ENCODE measurements at regions not wholly inside any gene's neighbourhood (a gene's known extent, or its start where the extent isn't known, plus 50 kb on each side); places are given as distances from the start of the nearest gene placed in this dataset.
A peak's percentile ranks its signal among the peaks of the same experiment; 100 is the strongest.

DNA sequence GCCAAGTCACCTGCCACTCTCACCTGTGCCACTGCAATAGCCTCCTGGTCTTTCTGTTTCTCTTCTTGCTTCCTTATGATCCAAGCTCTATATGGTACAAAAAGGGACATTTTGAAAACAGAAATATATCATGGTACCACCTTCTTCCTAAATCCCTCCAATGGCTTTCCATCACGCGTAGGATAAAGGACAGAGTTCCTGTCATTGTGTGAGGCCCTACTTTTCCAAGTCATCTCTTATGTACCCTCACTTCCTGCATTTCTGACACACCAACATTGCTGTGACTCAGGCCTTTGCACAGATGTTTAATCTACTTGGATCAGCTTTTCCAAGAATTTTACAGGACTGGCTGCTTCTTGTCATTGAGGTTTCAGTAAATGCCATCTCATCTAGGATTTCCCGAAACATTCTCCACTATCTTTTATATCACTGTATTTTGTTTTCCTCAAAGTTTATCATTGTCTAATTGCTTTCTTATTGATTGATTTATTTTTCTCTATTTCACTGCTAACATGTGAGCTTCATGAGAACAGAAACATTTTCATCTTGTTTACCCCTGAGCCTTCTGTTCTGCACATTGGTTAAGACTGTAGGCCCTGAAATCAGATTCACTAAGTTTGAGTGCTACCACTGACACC lies 426.1 kb upstream of the FANCL start:
- no peak for DNase-seq (ENCODE audit: low read depth)

DNA sequence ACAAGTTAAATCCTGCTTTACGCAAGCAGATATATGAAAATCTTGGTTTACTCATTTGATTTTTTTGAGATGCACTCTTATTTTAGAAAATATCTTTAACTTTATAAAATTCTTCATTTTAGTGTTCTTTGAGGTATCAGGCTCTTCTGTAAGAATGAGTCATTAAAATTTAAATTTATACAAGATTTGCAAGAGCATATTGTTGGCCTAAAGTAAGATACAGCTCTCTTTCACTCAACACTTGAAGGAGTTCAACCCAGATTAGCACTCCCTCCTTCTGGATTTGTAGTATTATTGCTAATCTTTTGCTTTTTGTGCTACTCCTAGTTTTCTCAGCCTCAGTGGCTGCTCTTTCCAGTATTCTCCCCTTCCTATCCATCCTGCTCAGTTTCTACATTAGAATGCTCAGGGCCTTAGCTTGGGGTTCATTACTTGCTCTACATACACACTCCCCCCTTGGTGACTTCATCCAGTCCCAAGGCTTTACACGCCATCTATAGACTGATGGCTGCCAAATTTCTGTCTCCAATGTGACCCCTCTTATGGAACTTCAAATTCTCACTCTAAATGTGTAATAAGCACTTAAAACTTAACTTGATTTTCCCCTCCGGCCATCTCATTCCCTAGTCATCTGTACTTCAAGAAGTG lies 425.3 kb upstream of the FANCL start:
- no peak for DNase-seq (ENCODE audit: low read depth)

DNA sequence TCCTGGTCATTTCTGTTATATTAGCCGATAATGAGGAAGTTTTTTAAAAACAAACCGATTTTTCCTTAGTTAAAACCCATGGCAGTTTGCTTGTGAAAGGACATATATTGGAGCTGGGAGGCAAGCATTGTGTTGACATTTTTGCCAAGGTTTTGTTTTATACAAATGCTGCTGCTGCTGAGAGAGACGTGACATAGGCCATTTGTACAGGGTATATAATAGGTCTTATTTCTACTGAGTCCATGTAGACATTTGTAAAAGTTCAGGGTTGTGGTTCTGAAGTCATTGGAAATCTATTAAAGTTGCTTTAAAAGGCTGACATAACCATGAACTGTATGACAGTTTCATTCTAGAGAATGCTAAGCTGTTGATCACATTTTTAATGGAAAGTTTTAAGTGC lies 424.0 kb upstream of the FANCL start:
- DNase-seq (ENCODE audit: low read depth): no peak

DNA sequence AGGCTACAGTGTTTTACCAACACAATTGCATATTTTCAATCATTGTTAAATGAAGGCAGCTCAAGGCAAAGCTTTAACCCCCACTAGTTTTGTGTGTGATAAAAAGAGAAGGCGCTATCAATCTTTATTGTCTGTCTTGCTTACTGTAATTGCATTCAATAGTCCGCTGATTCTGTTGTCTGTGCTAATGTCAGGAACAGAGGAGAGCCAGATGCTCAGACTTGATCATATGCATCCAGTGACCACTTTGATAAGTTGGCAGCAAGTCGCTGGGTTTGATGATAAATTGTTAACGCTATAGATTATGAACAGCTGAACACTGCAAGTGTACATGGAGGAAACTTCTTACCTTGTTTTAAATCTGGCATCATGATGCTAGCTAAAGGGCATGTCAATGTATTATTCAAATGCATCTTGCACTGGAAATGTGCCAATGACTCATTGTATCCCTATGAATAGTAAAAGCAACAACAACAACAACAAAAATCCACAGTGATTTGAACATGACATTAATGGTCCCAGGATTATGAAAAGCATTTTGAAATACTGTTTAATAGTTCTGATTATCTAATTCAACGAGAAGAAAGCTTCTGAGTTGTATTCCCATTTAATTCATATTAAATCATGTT lies 423.5 kb upstream of the FANCL start:
- DNase-seq (ENCODE audit: low read depth): no peak

DNA sequence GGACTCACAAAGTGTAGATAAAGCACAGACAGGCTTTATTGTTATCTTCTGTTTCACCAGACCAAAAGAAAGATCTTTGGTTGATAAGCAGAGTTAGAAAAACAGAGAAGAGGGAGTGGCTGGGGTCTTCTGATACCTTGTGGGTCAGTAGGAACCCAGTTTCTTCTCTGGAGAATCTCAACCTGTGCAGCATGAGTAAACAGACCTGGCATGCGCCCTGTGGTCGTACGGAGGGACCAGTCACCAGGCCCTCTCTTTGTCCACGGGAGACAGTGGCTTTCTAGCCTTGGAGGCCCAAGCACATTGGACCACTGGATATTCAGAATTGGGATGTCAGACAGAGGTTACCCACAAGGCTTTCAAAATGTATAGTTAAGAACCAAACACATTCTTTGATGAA lies 418.9 kb upstream of the FANCL start:
- no peak for DNase-seq (ENCODE audit: low read depth)

DNA sequence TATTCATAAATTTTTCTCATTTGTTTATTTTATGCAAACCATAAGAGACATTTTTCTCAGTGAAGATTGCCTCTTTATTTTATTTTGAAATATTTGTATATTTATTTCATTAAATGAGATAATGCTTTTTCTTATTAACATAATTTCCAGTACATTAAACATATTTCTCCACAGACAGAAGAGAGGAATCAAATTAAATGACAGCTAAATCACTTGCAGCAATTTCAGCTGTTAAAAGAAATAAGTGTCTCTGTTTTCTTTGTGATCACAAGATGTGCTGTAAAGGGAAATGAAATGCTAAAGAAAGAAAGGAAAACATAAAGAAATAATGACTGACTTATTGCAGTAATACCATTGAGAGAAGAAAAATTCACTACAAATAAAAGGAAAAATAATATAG lies 414.0 kb upstream of the FANCL start:
- DNase-seq (ENCODE audit: low read depth): no peak

DNA sequence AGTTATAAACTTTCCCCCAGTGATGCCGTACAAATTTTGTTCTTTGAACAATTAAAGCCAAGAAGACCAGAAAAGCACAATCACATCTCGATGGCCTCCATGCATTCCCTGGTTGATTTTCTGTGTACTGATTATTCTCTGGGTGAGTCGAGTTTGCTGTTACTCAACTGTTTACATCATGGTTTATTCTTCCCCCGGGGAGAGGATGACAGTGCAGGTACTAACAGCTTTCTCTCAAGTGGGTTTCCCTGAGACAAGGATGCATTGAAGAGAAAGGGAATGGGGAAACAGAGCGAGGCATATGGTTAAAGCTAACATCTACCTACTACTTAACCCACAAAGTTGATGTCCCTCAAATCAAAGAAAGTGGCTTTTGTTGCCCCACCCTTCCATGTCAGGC lies 410.8 kb upstream of the FANCL start:
- DNase-seq (ENCODE audit: low read depth): no peak

DNA sequence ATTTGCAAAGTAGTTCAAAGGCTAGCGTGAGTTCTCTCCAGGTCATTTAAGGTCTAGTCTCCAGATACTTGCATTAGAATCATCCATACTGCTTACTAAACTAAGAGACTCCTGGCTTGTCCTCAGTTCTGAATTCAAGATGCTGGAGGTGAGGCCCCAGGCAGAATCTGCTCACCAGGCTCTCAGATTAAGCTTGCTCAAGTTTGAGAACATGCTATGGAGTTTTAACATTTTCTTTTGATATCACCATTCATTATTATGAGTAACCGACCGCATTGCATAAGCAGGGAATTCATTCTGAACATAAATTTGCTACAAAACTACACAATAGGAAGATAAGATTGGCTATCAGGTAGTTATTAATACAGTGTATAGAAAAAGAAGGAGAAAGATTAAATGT lies 409.7 kb upstream of the FANCL start:
- no peak for DNase-seq (ENCODE audit: low read depth)

DNA sequence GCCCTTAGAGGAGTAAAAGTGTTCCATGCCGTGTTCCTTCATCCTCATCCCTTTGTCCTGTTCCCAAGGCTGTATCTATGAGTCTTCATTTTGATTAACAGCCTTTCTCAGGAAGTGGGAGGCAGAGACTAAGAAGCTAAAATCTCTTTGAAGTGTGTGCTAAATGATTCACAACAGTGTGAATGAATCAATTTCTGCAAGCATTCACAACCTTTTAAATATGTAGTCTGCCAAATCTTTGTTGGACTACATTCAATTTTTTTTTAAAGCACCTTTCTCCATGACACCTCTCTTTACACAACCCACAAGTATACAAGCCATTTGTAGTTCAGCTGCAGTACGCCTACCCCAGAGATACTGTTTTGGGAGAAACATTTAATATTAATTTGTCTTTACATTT lies 408.6 kb upstream of the FANCL start:
- DNase-seq (ENCODE audit: low read depth): no peak

DNA sequence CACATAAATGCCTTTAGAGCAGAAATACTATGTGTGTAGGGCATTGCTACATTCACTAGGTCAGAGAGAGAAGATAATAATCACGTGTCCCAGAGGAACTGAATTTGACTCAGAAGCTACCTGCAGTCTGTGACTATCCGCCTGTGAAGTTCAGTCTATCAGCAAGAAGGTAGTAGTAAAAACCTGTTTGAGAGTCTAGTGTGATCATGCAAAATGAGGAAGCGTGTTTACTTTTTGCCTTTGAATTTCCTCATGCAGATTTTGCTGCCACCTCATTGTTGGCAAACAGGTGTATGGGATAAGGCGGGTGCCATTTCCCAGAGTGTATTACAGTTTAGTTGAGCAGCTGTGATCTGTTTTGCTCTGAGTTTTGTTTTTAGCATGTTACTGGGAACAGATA lies 403.9 kb upstream of the FANCL start:
- no peak for DNase-seq (ENCODE audit: low read depth)

DNA sequence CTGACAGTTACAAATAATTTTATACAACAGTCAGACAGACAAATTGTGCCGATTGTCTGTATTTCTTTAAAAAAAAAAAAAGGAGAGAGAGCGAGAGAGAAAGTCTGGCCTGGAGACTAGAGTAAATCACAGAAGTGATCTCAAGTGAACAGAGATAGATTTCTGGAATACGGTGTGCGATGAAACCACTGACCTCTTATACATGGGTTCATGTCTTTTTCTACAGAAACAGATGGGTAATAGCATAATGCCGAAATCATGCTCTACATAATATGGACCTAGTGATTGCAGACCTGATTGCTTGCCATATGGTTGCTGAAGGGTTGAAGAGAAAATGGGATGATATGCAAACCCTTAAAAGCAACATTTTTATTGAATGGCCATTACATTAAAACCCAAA lies 403.3 kb upstream of the FANCL start:
- DNase-seq (ENCODE audit: low read depth): no peak

DNA sequence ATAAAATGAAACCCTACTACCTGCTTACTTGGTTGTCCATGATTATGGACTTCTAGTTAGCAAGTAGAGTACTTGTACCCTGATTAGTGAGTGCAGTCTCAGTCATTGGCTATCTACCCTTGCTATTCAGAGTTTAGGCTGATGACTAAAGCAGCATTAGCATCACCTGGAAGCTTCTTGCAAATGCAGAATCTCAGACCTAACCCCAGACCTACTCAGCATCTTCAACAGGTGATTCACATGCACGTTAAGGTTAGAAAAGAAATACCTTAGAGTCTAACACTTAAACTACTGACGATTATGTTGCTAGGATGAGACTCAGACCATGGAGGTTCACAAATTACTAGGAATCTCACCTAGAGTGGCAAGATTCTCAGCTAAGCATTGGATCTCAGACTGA lies 399.9 kb upstream of the FANCL start:
- no peak for DNase-seq (ENCODE audit: low read depth)

DNA sequence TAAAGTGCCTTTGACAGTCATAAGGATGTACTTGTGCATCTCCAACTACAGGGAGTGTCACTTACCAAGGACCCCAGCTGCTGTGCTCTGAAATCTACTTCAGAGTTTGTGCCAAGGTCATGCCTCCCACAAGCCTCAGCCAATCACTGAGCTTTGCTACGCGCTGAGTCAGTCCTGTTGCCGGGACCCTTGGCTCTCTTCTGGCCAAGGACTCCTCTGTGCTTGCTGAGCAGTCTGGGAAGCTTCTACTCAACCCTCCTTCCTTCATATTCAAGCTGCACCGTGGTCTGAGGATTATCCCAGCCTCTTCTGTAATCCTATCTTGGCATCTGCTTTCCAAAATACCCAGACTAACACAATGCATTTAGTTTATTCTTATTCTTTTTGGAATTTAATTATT lies 398.9 kb upstream of the FANCL start:
- DNase-seq (ENCODE audit: low read depth): no peak

DNA sequence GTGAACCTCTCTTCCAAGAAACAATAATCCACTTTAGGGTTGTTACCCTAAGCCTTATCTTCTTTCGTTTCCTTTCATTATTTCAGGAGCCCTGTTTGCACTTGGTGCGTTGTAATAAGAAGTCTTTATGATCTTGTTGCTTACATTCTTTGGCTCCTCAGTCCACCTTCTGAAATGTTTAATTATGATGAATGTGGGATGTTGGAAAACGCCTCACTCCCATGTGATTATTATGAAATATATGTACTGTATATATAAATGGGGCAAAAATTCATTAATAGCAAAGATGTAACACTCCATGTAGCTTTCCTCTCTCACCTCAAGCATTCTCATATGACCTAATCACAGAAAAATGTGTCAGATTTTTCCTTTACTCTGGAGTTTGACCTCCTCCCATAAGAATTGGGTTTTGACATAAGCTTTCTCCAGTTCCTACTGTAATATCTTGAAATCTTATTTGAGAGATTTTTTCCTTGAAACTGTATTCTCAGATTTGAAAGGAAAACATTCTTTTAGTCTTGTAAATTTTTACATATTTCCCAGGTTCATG lies 397.2 kb upstream of the FANCL start:
- no peak for DNase-seq (ENCODE audit: low read depth)

DNA sequence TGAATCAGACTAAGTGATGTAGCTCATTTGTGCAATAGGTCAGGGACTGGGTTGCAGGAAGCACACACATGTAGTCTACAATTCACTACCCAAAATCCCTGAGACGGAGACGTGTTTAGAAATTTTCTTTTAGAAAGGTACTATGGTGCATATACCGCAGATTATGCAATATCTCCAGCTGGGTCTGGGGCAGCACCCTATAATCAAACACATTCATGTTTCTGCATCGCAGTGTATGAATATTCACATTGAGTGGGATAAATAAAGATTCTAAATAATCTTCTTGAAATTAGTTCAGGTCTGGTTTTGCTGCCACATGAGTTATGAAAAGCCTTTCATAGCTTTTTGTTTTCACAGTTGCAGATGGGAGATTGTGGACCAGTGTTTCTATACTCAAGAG lies 395.7 kb upstream of the FANCL start:
- DNase-seq (ENCODE audit: low read depth): no peak

DNA sequence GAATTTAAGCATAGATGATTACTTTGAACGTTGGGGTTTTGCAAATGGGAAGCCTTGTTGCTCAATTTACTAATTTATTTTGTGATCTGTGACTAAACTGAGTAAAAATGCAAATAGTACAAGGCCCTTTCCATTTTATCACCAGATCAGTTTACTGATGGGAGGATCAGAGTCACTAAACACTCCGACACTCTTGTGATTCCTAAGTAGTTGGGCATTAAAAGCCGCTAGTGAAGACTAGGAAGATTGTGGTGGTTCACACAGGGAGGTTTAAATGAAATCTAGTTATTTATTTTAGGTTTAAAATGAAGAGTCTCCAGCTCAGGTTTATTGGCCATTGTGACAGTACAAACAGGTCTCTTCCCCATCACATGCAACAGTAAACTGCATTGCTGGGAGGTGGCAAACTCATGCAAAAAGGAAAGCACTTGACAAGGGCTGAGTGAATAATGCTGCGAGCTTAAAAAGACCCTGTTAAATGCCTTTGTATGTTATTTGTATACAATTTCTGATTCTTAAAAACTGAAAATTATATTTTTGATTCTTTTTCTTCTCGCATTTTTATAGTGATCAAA lies 394.8 kb upstream of the FANCL start:
- DNase-seq (ENCODE audit: low read depth): no peak

DNA sequence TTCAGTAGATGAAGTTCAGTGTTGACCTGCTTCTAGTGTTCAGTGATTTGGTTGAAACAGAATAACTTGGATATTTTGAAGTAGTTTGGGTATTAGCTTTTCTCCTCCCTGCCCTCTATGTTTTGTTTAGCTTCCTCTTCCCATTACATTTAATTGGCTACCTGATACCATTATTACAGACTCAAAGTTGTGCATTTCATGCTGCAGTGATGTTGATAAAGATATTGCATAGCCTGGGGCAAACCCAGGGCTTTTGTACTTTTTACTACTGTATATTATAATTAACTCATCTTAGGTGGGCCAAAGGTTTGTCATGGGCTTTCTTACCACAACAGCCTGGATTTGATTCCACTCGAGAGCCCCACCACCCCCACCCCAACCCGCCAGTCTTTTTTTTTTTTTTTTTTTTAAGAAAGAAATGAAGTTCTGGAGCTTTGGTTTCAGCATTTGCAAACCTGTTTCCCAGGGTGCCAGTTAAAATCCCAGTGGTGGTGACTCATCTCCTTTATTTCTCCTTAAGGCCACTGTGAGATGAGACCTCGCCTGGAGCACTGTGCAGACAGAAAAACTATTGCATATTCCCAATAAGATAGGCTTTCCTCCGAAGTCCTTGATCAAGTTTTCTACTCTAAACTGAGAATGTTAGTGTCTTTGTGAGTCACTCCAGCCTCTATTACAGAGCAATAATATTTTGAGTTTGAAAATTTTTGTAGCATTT lies 393.7 kb upstream of the FANCL start:
- DNase-seq (ENCODE audit: low read depth): no peak

DNA sequence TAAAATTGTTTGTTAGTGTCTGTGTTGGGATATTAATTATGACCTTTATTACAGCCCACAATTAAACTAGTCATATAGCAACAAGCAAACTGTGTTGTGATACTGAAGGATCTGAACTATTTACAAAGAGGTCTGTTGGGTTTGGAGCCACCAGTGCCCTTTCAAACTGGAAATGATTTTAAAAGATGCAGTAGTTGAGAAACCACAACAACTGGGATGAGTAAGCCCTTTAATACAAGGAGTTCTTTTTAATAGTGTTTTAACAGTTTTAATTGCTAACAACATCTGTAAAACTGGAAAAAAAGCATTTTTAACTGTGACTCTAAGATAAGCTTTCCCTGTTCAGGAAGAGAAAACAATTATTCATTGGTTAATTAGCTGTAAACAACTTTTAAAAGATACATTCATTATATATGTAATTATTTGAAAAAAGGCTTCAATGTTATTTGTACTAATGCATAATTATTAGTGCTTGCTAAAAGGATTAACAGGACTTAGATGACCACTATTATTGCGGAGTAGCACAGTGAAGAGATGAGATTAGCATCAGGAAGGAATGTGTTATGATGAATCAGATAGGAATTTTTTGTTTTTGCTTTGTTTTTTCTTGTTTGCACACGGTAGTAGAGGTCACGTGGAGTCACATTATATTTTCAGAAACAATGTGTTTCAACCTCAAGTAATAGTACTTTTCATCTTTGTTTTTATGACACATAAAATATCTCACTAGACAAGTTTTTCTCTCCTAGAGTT lies 392.7 kb upstream of the FANCL start:
- peak; percentile 18 for DNase-seq (ENCODE audit: low read depth)

DNA sequence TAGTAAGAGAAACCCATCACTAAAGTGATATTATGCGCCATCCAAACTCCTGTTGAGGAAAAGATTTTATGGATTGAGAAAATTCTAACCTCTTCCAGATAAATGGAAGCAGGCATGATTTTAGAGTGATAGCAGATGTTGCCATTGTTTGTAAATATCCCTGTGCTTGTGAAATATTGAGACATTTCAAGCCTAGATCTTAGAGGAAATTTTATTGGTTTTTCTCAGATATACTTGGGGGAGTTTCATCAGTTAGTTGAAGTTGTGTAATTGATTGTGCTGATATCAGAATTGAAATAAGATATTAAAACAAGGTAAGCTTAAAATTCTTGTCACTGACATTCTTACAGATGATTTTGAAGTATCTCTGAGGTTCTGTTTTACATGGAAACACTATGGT lies 390.9 kb upstream of the FANCL start:
- DNase-seq (ENCODE audit: low read depth): no peak

DNA sequence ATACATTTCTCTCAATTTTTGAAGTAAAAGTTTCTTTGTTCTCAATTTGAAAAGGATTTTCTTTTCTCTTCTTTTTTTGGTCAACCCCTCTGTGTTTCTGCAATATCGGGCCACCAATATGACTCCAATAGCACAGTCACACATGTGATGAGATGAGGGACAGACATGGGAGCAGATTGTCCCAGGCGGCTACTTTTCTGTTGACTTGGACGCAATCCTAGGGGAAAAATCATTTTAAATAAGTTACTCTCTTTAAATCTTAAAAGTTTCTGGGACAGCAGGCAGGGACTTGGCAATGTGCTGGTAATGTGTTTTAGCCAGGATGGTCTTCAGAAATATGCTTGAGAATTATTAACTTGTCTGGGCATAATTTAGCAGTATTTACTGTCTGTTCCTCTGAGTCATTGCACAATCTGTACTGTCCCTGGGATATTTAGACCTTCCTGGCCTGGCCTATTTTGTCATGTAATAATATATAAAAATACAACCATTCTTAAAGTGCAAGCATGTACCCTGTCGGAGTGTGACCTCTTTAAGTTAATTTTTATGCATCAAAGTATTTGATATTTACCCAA lies 388.5 kb upstream of the FANCL start:
- no peak for DNase-seq (ENCODE audit: low read depth)

DNA sequence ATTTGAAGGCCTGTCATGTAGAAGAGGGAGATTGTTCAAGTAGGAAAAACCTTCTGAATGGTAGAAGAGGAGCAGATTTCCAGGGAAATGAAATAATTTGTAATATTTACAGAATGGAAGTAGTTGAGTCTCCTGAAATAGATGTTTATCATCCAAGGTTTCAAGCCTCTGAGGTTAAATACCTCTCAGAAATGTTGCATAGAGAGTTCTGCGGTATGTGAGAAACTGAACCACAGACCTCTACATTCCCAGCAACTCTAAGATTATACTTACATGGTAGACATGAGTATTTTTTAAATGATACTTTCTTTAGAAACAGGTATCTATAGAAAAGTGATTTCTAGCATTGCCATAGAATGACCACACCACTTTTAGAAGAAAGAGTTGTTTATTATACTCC lies 379.8 kb upstream of the FANCL start:
- no peak for DNase-seq (ENCODE audit: low read depth)
